ENCODE measurements at regions not wholly inside any gene's neighbourhood (a gene's known extent, or its start where the extent isn't known, plus 50 kb on each side); places are given as distances from the start of the nearest gene placed in this dataset.

GRCh38 chr15:48028712-48029111, 92.1 kb upstream of the SLC24A5 start:
- TF ChIP-seq CTCF (IDR thresholded peaks at IDR 0.05), result no peak
- Histone ChIP-seq H3K27me3 (no peaks in the 10 kb centered on the region), H3K4me3 (no peak overlapping the region), H3K9me3 (no peaks in the 10 kb centered on the region), H3K27ac (no peak overlapping the region), H3K36me3 (no peaks in the 10 kb centered on the region), H3K4me1 (no peaks in the 10 kb centered on the region)
- intact Hi-C loops (cut with DNase I; ENCODE audit: low total_unique reads), result no loop called here
- no peak for DNase-seq

DNA sequence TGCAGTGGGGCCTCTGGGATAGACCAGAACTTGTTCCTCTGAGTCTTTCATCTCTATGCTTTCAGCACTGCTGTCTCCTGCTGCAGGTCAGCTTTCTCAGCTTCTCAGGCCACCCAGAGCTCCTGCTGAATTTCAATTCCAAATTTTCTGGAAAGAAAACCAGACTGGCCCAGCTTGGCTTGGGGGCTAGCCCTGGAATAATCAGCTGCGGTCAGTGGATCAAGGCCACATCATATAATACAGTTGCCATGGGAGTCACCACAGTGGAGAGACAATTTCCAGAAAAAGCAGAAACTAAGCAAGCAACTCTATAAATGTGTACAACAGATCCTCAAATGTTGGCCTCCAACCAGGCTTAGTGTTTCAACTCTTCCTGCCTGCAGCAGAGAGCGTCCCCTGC, 91.1 kb upstream of the SLC24A5 start:
- no peak overlapping the region for H3K4me3 ChIP-seq
- TF ChIP-seq CTCF (IDR thresholded peaks at IDR 0.05), result no peak
- no peaks in the 10 kb centered on the region for H3K4me1 ChIP-seq
- no peak for DNase-seq
- H3K27ac ChIP-seq, result no peak overlapping the region
- intact Hi-C loops (cut with DNase I; ENCODE audit: low total_unique reads), result no loop called here
- H3K9me3 ChIP-seq, result no peaks in the 10 kb centered on the region
- H3K36me3 ChIP-seq, result no peaks in the 10 kb centered on the region
- H3K27me3 ChIP-seq, result no peaks in the 10 kb centered on the region

DNA sequence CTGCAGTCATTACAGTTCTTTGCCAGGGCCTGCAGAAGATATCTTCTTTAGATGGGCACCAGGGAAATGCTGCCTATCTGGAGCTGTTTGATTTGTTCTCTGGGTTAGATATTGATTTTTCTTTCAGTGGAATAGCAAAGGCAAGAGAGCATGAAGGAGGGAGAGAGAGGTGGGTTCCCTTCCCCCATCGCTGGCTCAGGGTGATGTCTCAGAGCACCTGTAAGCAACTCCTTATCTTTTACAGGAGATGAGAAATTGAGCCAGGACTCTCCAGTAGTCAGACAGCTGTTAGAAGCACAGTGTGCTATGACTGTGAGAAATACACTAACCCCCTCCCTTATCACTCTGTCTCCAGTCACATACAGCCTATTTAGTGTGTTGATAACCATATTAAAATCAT, 89.3 kb upstream of the SLC24A5 start:
- intact Hi-C loops (cut with DNase I; ENCODE audit: low total_unique reads), result no loop called here
- no peak for TF ChIP-seq CTCF (IDR thresholded peaks at IDR 0.05)
- Histone ChIP-seq H3K27ac (no peak overlapping the region), H3K9me3 (no peaks in the 10 kb centered on the region), H3K27me3 (no peaks in the 10 kb centered on the region), H3K4me1 (no peaks in the 10 kb centered on the region), H3K36me3 (no peaks in the 10 kb centered on the region), H3K4me3 (no peak overlapping the region)
- no peak for DNase-seq

- Histone ChIP-seq H3K9me3 (no peaks in the 10 kb centered on the region), H3K27ac (no peak overlapping the region), H3K27me3 (no peaks in the 10 kb centered on the region), H3K4me1 (no peaks in the 10 kb centered on the region), H3K36me3 (no peaks in the 10 kb centered on the region), H3K4me3 (no peak overlapping the region)
- TF ChIP-seq CTCF (IDR thresholded peaks at IDR 0.05), result no peak
- intact Hi-C loops (cut with DNase I; ENCODE audit: low total_unique reads), result no loop called here
- DNase-seq, result no peak
These were observed 88.8 kb upstream of the SLC24A5 start for GRCh38 chr15:48031973-48032372.

DNA sequence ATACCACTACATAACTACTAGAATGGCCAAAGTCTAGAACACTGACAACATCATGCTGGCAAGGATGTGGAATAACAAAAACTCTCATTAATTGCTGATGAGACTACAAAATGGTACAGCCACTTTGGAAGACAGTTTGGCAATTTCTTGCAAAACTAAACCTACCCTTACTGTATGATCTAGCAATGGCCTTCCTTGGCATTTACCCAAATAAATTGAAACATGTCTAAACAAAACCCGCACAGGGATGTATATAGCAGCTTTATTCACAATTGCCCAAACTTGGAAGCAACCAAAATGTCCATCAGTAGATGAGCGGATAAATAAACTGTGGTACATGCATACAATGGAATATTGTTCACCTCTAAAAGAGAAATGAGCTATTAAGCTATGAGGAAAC, 87.9 kb upstream of the SLC24A5 start:
- Histone ChIP-seq H3K36me3 (no peaks in the 10 kb centered on the region), H3K27me3 (no peaks in the 10 kb centered on the region), H3K27ac (no peak overlapping the region), H3K4me3 (no peak overlapping the region), H3K4me1 (no peaks in the 10 kb centered on the region), H3K9me3 (no peaks in the 10 kb centered on the region)
- TF ChIP-seq CTCF (IDR thresholded peaks at IDR 0.05), result no peak
- intact Hi-C loops (cut with DNase I; ENCODE audit: low total_unique reads), result no loop called here
- no peak for DNase-seq

DNA sequence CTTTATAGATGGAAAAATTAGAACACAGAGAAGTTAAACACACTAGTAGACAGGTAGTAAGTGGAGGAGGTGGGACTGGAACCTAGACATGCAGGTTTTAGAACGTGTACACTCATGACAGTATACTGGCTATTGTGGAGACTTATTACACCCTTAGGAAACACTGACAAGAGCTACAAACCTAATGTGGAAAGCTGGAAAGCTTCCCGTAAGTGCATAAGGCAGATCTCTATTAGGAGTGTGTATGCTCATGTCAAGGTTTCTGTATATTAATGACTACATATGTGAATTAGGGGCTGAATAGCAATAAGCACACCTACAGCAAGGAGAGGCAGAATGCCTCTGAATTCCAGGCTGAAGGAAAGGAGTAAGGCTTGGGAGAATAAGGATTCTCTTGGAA, 82.6 kb upstream of the SLC24A5 start:
- intact Hi-C loops (cut with DNase I; ENCODE audit: low total_unique reads), result no loop called here

More for the DNA sequence above, 82.6 kb upstream of the SLC24A5 start:
- no peaks in the 10 kb centered on the region for H3K9me3 ChIP-seq
- no peaks in the 10 kb centered on the region for H3K4me1 ChIP-seq
- no peaks in the 10 kb centered on the region for H3K36me3 ChIP-seq
- no peak for DNase-seq
- no peak overlapping the region for H3K4me3 ChIP-seq
- no peak for TF ChIP-seq CTCF (IDR thresholded peaks at IDR 0.05)
- no peaks in the 10 kb centered on the region for H3K27me3 ChIP-seq
- H3K27ac ChIP-seq, result no peak overlapping the region
